ENCODE measurements at regions not wholly inside any gene's neighbourhood (a gene's known extent, or its start where the extent isn't known, plus 50 kb on each side); places are given as distances from the start of the nearest gene placed in this dataset.

GRCh38 chr21:28418726-28419514, 573.8 kb downstream of the LTN1 start:
- H3K4me3 ChIP-seq (ENCODE audit: low read depth, low read length), result no peak overlapping the region
- no peak for TF ChIP-seq CTCF (IDR thresholded peaks at IDR 0.05; ENCODE audit: insufficient read depth, low read length, missing control alignments)
- ChIA-PET POLR2A (interaction anchor here (0.5 to 0.7 kb wide), 2 partner anchors 10 to 276 kb away, joined by 3 read pairs; no protein-coding TSS in a partner anchor), CTCF (no interaction called here)
- DNase-seq (ENCODE audit: low read depth, low spot score), result peak; percentile 74

- no peak overlapping the region for H3K4me3 ChIP-seq (ENCODE audit: low read depth, low read length)
- no peak for TF ChIP-seq CTCF (IDR thresholded peaks at IDR 0.05; ENCODE audit: insufficient read depth, low read length, missing control alignments)
- ChIA-PET CTCF (no interaction called here), POLR2A (no interaction called here)
- no peak for DNase-seq (ENCODE audit: low read depth, low spot score)
Observed at GRCh38 chr21:28410256-28410655, 582.4 kb downstream of the LTN1 start.

GRCh38 chr21:28402616-28402989, 590.1 kb downstream of the LTN1 start:
- no peak for DNase-seq (ENCODE audit: low read depth, low spot score)
- ChIA-PET CTCF (interaction anchor here (0.8 to 1.0 kb wide), 2 partner anchors 15 to 172 kb away, joined by 3 read pairs; no protein-coding TSS in a partner anchor), POLR2A (no interaction called here)
- no peak overlapping the region for H3K4me3 ChIP-seq (ENCODE audit: low read depth, low read length)
- no peak for TF ChIP-seq CTCF (IDR thresholded peaks at IDR 0.05; ENCODE audit: insufficient read depth, low read length, missing control alignments)

GRCh38 chr21:28397040-28397439, 595.6 kb downstream of the LTN1 start:
- ChIA-PET CTCF (no interaction called here), POLR2A (no interaction called here)
- DNase-seq (ENCODE audit: low read depth, low spot score), result no peak
- TF ChIP-seq CTCF (IDR thresholded peaks at IDR 0.05; ENCODE audit: insufficient read depth, low read length, missing control alignments), result no peak
- no peak overlapping the region for H3K4me3 ChIP-seq (ENCODE audit: low read depth, low read length)

GRCh38 chr21:28396421-28396820, 596.3 kb downstream of the LTN1 start:
- TF ChIP-seq CTCF (IDR thresholded peaks at IDR 0.05; ENCODE audit: insufficient read depth, low read length, missing control alignments), result no peak
- CTCF ChIA-PET, result interaction anchor here (1.0 kb wide), 1 partner anchor 17 kb away, joined by 3 read pairs; no protein-coding TSS in a partner anchor

GRCh38 chr21:28393279-28393678, 599.4 kb downstream of the LTN1 start:
- no peak overlapping the region for H3K4me3 ChIP-seq (ENCODE audit: low read depth, low read length)
- no peak for TF ChIP-seq CTCF (IDR thresholded peaks at IDR 0.05; ENCODE audit: insufficient read depth, low read length, missing control alignments)
- DNase-seq (ENCODE audit: low read depth, low spot score), result no peak
- POLR2A ChIA-PET, result no interaction called here
- CTCF ChIA-PET, result no interaction called here

More at GRCh38 chr21:28396421-28396820, 596.3 kb downstream of the LTN1 start:
- POLR2A ChIA-PET, result no interaction called here
- no peak for DNase-seq (ENCODE audit: low read depth, low spot score)
- no peak overlapping the region for H3K4me3 ChIP-seq (ENCODE audit: low read depth, low read length)

All from AG04449 (cell line).